ENCODE measurements at regions not wholly inside any gene's neighbourhood (a gene's known extent, or its start where the extent isn't known, plus 50 kb on each side); places are given as distances from the start of the nearest gene placed in this dataset.
"Not testable (repeated sequence)": the region's sequence is repeated elsewhere in the genome, so short reads cannot be mapped to it uniquely, and the experiment has no call there.

DNA sequence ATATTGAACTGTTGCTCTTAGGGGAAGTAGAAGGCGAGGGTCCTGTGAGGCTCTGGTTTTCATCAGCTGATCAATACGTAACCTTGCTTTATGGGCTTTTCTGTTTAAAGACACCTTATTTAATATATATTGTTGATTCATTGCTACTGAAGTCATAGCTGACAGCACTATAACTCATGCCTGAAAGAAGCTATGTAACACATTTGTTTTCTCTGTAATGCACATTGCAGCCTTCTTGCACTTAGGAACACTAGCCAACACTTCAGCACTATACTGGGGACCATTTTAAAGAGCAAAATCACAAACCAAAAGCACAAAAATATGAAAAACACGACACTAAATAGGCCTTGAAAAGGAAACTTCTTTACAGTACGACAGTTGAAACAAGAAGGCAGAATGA lies 135.7 kb downstream of the TTC6 start:
- no peak overlapping the region for H3K4me3 ChIP-seq
- H3K36me3 ChIP-seq: no peaks in the 10 kb centered on the region
- H3K9me3 ChIP-seq: no peaks in the 10 kb centered on the region
- H3K4me1 ChIP-seq: no peaks in the 10 kb centered on the region
- H3K27ac ChIP-seq: no peak overlapping the region
- TF ChIP-seq, protein P1, sequence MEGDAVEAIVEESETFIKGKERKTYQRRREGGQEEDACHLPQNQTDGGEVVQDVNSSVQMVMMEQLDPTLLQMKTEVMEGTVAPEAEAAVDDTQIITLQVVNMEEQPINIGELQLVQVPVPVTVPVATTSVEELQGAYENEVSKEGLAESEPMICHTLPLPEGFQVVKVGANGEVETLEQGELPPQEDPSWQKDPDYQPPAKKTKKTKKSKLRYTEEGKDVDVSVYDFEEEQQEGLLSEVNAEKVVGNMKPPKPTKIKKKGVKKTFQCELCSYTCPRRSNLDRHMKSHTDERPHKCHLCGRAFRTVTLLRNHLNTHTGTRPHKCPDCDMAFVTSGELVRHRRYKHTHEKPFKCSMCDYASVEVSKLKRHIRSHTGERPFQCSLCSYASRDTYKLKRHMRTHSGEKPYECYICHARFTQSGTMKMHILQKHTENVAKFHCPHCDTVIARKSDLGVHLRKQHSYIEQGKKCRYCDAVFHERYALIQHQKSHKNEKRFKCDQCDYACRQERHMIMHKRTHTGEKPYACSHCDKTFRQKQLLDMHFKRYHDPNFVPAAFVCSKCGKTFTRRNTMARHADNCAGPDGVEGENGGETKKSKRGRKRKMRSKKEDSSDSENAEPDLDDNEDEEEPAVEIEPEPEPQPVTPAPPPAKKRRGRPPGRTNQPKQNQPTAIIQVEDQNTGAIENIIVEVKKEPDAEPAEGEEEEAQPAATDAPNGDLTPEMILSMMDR (IDR thresholded peaks at IDR 0.05): no peak
- TF ChIP-seq POLR2AphosphoS5 (IDR thresholded peaks at IDR 0.05): no peak
- no peak for TF ChIP-seq EP300 (IDR thresholded peaks at IDR 0.05)
- no peak for TF ChIP-seq POLR2A (IDR thresholded peaks at IDR 0.05)
- WGBS: 41% methylated on average over 4 of the region's 4 CpGs
- no peak for DNase-seq (ENCODE audit: low spot score in 2 of 2)
- H3K27me3 ChIP-seq: no peaks in the 10 kb centered on the region

DNA sequence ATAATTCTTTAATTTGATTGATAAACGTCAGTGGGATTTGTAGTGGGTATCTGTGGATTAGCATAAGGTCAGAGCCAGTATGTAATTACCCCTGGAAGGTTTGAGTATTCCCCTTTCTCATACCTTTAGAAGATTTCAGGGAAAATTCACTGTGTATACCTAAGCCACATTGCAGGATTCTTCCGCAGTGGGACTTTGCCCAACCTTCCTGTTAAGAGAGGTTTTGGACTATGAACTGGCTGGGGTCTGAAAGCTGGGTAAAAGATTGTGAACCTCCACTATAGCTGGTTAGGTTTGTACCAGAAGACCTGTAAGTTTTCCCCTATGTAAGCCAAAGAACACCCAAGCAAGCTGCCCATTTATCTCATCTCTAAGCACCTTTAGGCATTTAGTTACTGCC lies 150.2 kb downstream of the TTC6 start:
- WGBS: 88% methylated on average over 2 of the region's 2 CpGs
- no peaks in the 10 kb centered on the region for H3K4me1 ChIP-seq
- H3K27me3 ChIP-seq: no peaks in the 10 kb centered on the region
- no peak overlapping the region for H3K4me3 ChIP-seq
- no peaks in the 10 kb centered on the region for H3K9me3 ChIP-seq
- TF ChIP-seq POLR2AphosphoS5 (IDR thresholded peaks at IDR 0.05) (no peak), EP300 (IDR thresholded peaks at IDR 0.05) (no peak), POLR2A (IDR thresholded peaks at IDR 0.05) (no peak)
- TF ChIP-seq, protein P1 (IDR thresholded peaks at IDR 0.05): no peak
- no peak for DNase-seq (ENCODE audit: low spot score in 2 of 2)
- no peak overlapping the region for H3K27ac ChIP-seq
- H3K36me3 ChIP-seq: no peaks in the 10 kb centered on the region

DNA sequence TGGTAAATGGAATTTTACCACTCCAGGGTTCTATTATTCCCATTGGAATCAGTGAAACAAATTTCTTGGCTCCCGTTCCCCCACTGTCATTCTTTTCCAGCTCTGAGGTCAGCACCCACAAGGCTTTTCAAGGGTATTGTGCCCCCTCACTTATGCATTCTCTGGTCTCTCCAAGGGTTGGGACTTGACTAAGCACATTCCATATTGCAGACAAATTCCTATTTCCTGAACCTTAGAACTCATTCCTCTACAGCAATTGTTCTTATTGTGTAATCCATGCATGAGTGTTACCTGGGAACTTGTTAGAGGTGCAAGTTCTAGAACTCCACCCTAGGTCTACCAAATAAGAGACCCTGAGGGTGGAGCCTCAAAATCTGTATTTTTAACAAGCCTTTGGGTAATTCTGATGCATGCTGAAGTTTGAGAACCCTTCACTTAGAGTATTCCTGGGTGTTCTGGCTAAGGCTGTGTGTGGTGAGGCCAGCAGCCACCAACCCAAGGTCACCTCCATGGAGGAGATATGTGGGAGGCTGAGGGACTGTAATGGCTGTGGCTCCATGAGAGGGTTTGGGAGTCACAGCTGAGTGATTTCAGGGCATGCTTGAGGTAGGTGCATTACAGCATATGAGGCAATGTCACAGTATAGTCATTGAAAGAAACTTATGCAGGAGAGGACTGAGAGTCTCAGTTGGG lies 150.9 kb downstream of the TTC6 start:
- H3K36me3 ChIP-seq: no peaks in the 10 kb centered on the region
- H3K27me3 ChIP-seq: no peaks in the 10 kb centered on the region
- TF ChIP-seq, protein P1 (IDR thresholded peaks at IDR 0.05): no peak
- TF ChIP-seq POLR2A (IDR thresholded peaks at IDR 0.05) (no peak), POLR2AphosphoS5 (IDR thresholded peaks at IDR 0.05) (no peak)
- H3K27ac ChIP-seq: no peak overlapping the region
- no peaks in the 10 kb centered on the region for H3K9me3 ChIP-seq
- 90% methylated on average over 1 of the region's 1 CpG for WGBS
- H3K4me3 ChIP-seq: no peak overlapping the region
- H3K4me1 ChIP-seq: no peaks in the 10 kb centered on the region
- no peak for DNase-seq (ENCODE audit: low spot score in 2 of 2)

GRCh38 chr14:37753459-37753858 lies 158.0 kb downstream of the TTC6 start:
- Histone ChIP-seq H3K4me3 (no peak overlapping the region), H3K36me3 (no peaks in the 10 kb centered on the region), H3K9me3 (no peaks in the 10 kb centered on the region), H3K27me3 (no peaks in the 10 kb centered on the region), H3K27ac (no peak overlapping the region), H3K4me1 (no peaks in the 10 kb centered on the region)
- DNase-seq (ENCODE audit: low spot score in 2 of 2): no peak
- WGBS: 84% methylated on average over 5 of the region's 5 CpGs
- TF ChIP-seq EP300 (IDR thresholded peaks at IDR 0.05) (no peak), POLR2AphosphoS5 (IDR thresholded peaks at IDR 0.05) (no peak), POLR2A (IDR thresholded peaks at IDR 0.05) (no peak)
- TF ChIP-seq, protein P1 (IDR thresholded peaks at IDR 0.05): no peak

DNA sequence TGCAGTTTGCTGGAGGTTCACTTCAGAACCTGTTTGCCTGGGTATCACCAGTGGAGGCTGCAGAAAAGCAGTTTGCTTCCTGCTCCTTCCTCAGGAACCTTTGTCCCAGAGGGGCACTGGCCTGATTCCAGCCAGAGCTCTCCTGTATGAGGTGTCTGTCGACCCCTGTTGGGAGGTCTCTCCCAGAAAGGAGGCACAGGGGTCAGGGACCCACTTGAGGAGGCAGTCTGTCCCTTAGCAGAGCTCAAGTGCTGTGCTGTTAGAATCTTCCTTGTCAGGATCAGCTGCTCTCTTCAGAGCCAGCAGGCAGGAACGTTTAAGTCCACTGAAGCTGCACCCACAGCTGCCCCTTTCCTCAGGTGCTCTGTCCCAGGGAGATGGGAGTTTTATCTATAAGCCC lies 164.8 kb downstream of the TTC6 start:
- not testable (repeated sequence) for H3K27me3 ChIP-seq; H3K9me3 ChIP-seq; H3K27ac ChIP-seq; H3K4me1 ChIP-seq; H3K4me3 ChIP-seq; DNase-seq (ENCODE audit: low spot score in 2 of 2); H3K36me3 ChIP-seq
- 48% methylated on average over 2 of the region's 2 CpGs for WGBS

GRCh38 chr14:37763266-37763665 lies 167.8 kb downstream of the TTC6 start:
- Histone ChIP-seq H3K27ac (no peak overlapping the region), H3K4me3 (no peak overlapping the region), H3K9me3 (peaks cover 5% of the 10 kb centered on the region), H3K36me3 (no peaks in the 10 kb centered on the region), H3K27me3 (no peaks in the 10 kb centered on the region), H3K4me1 (no peaks in the 10 kb centered on the region)
- TF ChIP-seq, protein P1 (IDR thresholded peaks at IDR 0.05): no peak
- TF ChIP-seq EP300 (IDR thresholded peaks at IDR 0.05): no peak
- TF ChIP-seq POLR2A (IDR thresholded peaks at IDR 0.05): no peak
- no peak for TF ChIP-seq POLR2AphosphoS5 (IDR thresholded peaks at IDR 0.05)
- WGBS: 94% methylated on average over 3 of the region's 3 CpGs
- no peak for DNase-seq (ENCODE audit: low spot score in 2 of 2)

DNA sequence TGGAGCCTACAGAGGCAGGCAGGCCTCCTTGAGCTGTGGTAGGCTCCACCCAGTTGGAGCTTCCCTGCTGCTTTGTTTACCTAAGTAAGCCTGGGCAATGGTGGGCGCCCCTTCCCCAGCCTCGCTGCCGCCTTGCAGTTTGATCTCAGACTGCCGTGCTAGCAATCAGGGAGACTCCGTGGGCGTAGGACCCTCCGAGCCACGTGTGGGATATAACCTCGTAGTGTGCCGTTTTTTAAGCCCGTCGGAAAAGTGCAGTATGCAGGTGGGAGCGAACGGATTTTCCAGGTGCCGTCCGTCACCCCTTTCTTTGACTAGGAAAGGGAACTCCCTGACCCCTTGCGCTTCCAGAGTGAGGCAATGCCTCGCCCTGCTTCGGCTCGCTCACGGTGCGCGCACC lies 176.9 kb downstream of the TTC6 start:
- H3K27me3 ChIP-seq; H3K9me3 ChIP-seq; H3K4me1 ChIP-seq; DNase-seq (ENCODE audit: low spot score in 2 of 2); H3K27ac ChIP-seq; H3K4me3 ChIP-seq; H3K36me3 ChIP-seq: not testable (repeated sequence)
- WGBS: 85% methylated on average over 19 of the region's 23 CpGs
